ENCODE measurements at regions not wholly inside any gene's neighbourhood (a gene's known extent, or its start where the extent isn't known, plus 50 kb on each side); places are given as distances from the start of the nearest gene placed in this dataset.
A peak's percentile ranks its signal among the peaks of the same experiment; 100 is the strongest.

DNA sequence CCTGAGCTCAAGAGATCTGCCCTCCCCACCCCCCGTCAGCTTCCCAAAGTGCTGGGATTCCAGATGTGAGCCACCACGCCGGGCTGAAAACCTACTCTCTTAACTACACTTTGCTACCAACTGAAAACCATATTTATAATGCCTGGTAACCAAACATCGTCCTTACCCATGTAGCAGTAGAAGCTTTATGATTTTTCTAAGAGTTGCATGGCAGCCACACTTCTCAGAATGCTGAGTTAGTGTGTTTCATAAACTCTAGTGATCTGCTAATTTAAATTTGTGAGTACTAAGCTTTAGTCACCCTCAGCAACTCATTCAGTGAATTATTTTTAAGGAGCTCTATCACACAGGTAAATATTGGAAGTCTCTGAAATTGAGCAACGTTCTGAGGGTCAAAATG lies 478.4 kb downstream of the KDM4C start:
- no peak for DNase-seq (ENCODE audit: low read depth)
- TF ChIP-seq, protein P1, sequence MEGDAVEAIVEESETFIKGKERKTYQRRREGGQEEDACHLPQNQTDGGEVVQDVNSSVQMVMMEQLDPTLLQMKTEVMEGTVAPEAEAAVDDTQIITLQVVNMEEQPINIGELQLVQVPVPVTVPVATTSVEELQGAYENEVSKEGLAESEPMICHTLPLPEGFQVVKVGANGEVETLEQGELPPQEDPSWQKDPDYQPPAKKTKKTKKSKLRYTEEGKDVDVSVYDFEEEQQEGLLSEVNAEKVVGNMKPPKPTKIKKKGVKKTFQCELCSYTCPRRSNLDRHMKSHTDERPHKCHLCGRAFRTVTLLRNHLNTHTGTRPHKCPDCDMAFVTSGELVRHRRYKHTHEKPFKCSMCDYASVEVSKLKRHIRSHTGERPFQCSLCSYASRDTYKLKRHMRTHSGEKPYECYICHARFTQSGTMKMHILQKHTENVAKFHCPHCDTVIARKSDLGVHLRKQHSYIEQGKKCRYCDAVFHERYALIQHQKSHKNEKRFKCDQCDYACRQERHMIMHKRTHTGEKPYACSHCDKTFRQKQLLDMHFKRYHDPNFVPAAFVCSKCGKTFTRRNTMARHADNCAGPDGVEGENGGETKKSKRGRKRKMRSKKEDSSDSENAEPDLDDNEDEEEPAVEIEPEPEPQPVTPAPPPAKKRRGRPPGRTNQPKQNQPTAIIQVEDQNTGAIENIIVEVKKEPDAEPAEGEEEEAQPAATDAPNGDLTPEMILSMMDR (IDR thresholded peaks at IDR 0.05; ENCODE audit: insufficient read depth, low read length), result no peak
- H3K4me3 ChIP-seq (ENCODE audit: low read depth, low read length), result no peak overlapping the region

- H3K4me3 ChIP-seq (ENCODE audit: low read depth, low read length), result no peak overlapping the region
- TF ChIP-seq, protein P1 (IDR thresholded peaks at IDR 0.05; ENCODE audit: insufficient read depth, low read length), result peak; percentile 58
- peak; percentile 31 for DNase-seq (ENCODE audit: low read depth)
Measured at GRCh38 chr9:7234144-7234543, 476.4 kb downstream of the KDM4C start.

DNA sequence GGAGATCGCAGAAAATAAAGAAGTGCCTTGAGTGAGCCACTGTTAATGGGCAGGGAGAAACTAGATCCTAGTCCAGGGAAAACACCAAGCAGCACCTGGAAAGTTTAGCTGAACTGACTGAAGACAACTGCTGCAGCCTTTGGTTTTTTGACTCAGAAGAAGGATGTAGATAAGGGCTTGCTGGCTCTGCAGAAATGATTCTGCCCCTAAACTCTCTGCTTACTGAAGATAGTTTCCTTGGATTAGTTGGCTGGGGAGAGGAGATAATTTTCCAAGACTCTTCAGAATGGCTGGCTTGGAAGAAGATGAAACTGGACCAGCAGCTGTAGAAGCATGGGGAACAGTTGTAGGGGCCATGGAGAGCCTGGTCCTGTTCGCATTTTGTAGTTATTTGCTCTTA lies 471.8 kb downstream of the KDM4C start:
- TF ChIP-seq, protein P1 (IDR thresholded peaks at IDR 0.05; ENCODE audit: insufficient read depth, low read length), result no peak
- no peak overlapping the region for H3K4me3 ChIP-seq (ENCODE audit: low read depth, low read length)
- no peak for DNase-seq (ENCODE audit: low read depth)

DNA sequence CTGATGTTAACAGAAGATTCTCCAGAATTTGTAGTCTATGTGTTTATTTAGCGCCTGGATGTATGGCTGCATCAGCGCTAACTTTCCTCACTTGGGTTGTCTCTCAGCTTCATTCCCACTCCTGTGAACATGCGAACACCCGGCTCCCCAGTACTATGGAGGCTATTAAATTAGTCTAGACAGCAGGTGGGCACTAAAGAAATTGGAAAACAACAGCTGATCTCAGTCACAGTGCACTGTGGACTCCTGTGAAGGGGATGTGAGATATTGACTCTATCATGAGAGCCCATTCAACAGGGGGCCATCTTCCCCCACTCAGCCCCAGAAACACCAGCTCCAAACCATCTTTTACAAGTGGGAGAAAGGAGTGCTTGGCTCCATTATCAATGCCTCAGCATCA lies 471.0 kb downstream of the KDM4C start:
- TF ChIP-seq, protein P1 (IDR thresholded peaks at IDR 0.05; ENCODE audit: insufficient read depth, low read length), result no peak
- no peak for DNase-seq (ENCODE audit: low read depth)
- no peak overlapping the region for H3K4me3 ChIP-seq (ENCODE audit: low read depth, low read length)

- no peak overlapping the region for H3K4me3 ChIP-seq (ENCODE audit: low read depth, low read length)
- DNase-seq (ENCODE audit: low read depth), result no peak
- TF ChIP-seq, protein P1 (IDR thresholded peaks at IDR 0.05; ENCODE audit: insufficient read depth, low read length), result no peak
Measured at GRCh38 chr9:7227951-7228350, 470.2 kb downstream of the KDM4C start.

DNA sequence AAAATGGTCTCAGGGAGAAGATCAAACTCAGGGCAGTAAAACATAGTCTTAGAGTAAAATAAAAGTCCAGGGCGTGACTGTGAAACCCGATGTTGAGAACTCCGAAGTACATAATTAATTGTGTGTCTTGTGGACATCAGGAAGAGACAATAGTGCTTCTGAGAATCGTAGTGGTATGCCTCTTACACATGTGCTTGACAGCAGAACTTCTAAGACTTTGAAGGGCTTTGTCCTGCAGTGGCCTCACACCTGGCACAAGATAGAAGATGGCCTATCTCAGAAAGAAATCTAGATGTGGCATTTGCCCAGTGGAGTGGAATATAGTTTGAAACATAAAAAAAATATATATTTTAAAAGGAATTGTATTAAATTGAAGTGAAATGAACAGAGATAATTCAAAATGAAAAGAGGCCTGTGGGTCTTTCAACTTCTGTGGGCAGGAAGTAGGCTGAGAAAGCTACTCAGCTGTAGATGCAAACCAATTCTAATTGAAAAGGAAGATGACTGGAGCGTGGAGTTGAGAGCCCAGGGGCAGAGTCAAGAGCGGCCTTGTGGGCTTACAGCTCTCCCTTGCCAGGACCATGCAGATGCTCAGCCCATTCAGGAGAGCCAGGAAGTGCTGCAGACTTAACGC lies 468.4 kb downstream of the KDM4C start:
- no peak for DNase-seq (ENCODE audit: low read depth)
- TF ChIP-seq, protein P1 (IDR thresholded peaks at IDR 0.05; ENCODE audit: insufficient read depth, low read length), result no peak
- H3K4me3 ChIP-seq (ENCODE audit: low read depth, low read length), result no peak overlapping the region

All from fibroblast of the aortic adventitia (primary cell).